GM10266 (cell line): ENCODE measurements at regions not wholly inside any gene's neighbourhood (a gene's known extent, or its start where the extent isn't known, plus 50 kb on each side); places are given as distances from the start of the nearest gene placed in this dataset.

Experiments
- DNase-seq: peaks from one replicate; pipeline ENCODE4 v3.0.0; 2012; ENCODE audit errors: extremely low spot score
- CTCF ChIP-seq: IDR thresholded peaks from 2 replicates; pipeline ENCODE4 v1.5.1; 2012; ENCODE audit warnings: mild to moderate bottlenecking, low read depth; ENCODE audit not compliant: control insufficient read depth, insufficient read depth; ENCODE audit errors: missing control alignments

- no peak for DNase-seq
- no peak for TF ChIP-seq CTCF
Observed at GRCh38 chr9:84405667-84406066, 65.1 kb upstream of the SLC28A3 start.

- no peak for DNase-seq
- TF ChIP-seq CTCF, result no peak
Observed at GRCh38 chr9:84408416-84408815, 67.9 kb upstream of the SLC28A3 start.

- no peak for DNase-seq
- no peak for TF ChIP-seq CTCF
Observed at GRCh38 chr9:84411683-84412267, 71.2 kb upstream of the SLC28A3 start.

GRCh38 chr9:84412654-84413053 is 72.1 kb upstream of the SLC28A3 start:
- TF ChIP-seq CTCF, result no peak
- no peak for DNase-seq

GRCh38 chr9:84413301-84413700 is 72.7 kb upstream of the SLC28A3 start:
- TF ChIP-seq CTCF, result no peak
- DNase-seq, result no peak

- no peak for DNase-seq
- no peak for TF ChIP-seq CTCF
Observed at GRCh38 chr9:84419031-84419602, 78.6 kb upstream of the SLC28A3 start.

- TF ChIP-seq CTCF, result no peak
Observed at GRCh38 chr9:84424931-84425330, 84.4 kb upstream of the SLC28A3 start.

More at GRCh38 chr9:84424931-84425330, 84.4 kb upstream of the SLC28A3 start:
- DNase-seq, result no peak
